ENCODE measurements at regions not wholly inside any gene's neighbourhood (a gene's known extent, or its start where the extent isn't known, plus 50 kb on each side); places are given as distances from the start of the nearest gene placed in this dataset.

DNA sequence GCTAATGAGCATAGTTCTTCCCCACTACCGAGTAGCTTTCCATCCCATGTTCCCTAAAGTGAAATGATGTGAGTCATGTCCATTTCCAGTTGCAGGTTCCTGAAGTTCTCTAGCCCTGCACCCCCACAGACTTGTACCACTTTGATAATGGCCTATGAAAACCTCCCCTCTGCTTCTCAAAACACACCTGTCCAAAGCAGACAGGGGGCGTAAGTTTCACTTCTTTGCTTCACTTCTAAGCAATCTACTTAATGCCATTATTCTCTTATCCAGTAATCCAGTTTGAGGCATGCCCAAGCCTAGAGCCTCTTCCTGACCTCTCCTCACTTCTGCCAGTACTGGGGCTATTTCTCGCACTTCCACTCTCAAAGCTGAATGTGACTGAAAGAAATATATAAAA is 305.1 kb downstream of the IGSF11 start:
- TF ChIP-seq NFYB (IDR thresholded peaks at IDR 0.05; ENCODE audit: extremely low read depth, insufficient read length): no peak
- no peak for TF ChIP-seq MEF2D (tag; conservative IDR thresholded peaks at IDR 0.05; ENCODE audit: low read depth)
- TF ChIP-seq FOXA1 (IDR thresholded peaks at IDR 0.05; ENCODE audit: borderline replicate concordance): no peak
- TF ChIP-seq GABPB2 (CRISPR knock-in tag; conservative IDR thresholded peaks at IDR 0.05): no peak

Data from K562 (cell line).